Endothelial cell of umbilical vein (primary cell): ENCODE measurements at regions not wholly inside any gene's neighbourhood (a gene's known extent, or its start where the extent isn't known, plus 50 kb on each side); places are given as distances from the start of the nearest gene placed in this dataset.

Source experiments
- BruUV-seq: library from RNA; stranded (reverse); fragments of 400-500 nt; replicated peaks from 2 replicates; lab custom pipeline; 2021; lab: Mats Ljungman, UMichigan
- CTCF ChIA-PET: fragments of 300-600, 350-600 bp; sonication (Branson Sonifier 250); formaldehyde crosslinking; loops from one replicate; lab custom pipeline; 2021; ENCODE audit warnings: antibody characterized with exemption, inconsistent platforms; lab: Charles Lee
- POLR2A ChIA-PET: fragments of 300-600, 350-600 bp; sonication (Branson Sonifier 250); formaldehyde crosslinking; loops from one replicate; lab custom pipeline; 2021; ENCODE audit warnings: antibody characterized with exemption, inconsistent platforms; lab: Charles Lee
- DNase-seq: peaks from one replicate; pipeline ENCODE4 v3.0.0-alpha.2; 2011; ENCODE audit warnings: low read depth, low spot score
- FAIRE-seq: peaks from 2 replicates; lab custom pipeline; 2011; peaks lifted over from hg19 to GRCh38; lab: Jason Lieb, UNC
- H2AFZ ChIP-seq: 2 replicates; pipeline ENCODE4 v1.6.0; 2012; ENCODE audit warnings: low read depth, low read length, control low read depth, inconsistent platforms
- H3K27ac ChIP-seq: 2 replicates; pipeline ENCODE4 v1.5.1; 2011; ENCODE audit warnings: low read depth, mild to moderate bottlenecking, control low read depth, low read length, moderate library complexity; ENCODE audit not compliant: insufficient read depth
- H3K27me3 ChIP-seq, 2 experiments: 2 replicates each; pipeline versions ENCODE4 v1.6.0 to v1.6.1; 2011; ENCODE audit warnings: low read length in 2 of 2, mixed read lengths in 1 of 2; ENCODE audit not compliant: control insufficient read depth in 2 of 2, insufficient read depth in 2 of 2
- H3K36me3 ChIP-seq, 2 experiments: 2 replicates in 1 of 2; 3 replicates in 1 of 2; pipeline ENCODE4 v1.5.1; 2011; ENCODE audit warnings: low read length in 2 of 2, mild to moderate bottlenecking in 1 of 2, moderate library complexity in 1 of 2; ENCODE audit not compliant: control insufficient read depth in 2 of 2, insufficient read depth in 2 of 2; ENCODE audit errors: extremely low read depth in 1 of 2
- H3K4me1 ChIP-seq: 3 replicates; pipeline ENCODE4 v1.5.1; 2011; ENCODE audit warnings: mild to moderate bottlenecking, low read length; ENCODE audit not compliant: control insufficient read depth, insufficient read depth; ENCODE audit errors: extremely low read depth
- H3K4me2 ChIP-seq: 2 replicates; pipeline ENCODE4 v1.6.1; 2011; ENCODE audit warnings: low read length, control low read depth, mixed read lengths; ENCODE audit not compliant: insufficient read depth
- H3K4me3 ChIP-seq, 3 experiments: fragments of 200-600 bp in 1 of 3; sonication (generic), shearing (Covaris generic) in 1 of 3; replicated peaks in 1 of 3; 2 replicates each; pipeline ENCODE4 v1.5.1; 2011 to 2016; ENCODE audit warnings: control low read depth in 3 of 3, low read length in 3 of 3, mild to moderate bottlenecking in 2 of 3, inconsistent platforms in 1 of 3, low read depth in 1 of 3, moderate library complexity in 1 of 3; ENCODE audit not compliant: insufficient read depth in 1 of 3
- H3K79me2 ChIP-seq: 2 replicates; pipeline ENCODE4 v1.6.0; 2012; ENCODE audit warnings: low read length, inconsistent platforms; ENCODE audit not compliant: control insufficient read depth, insufficient read depth
- H3K9ac ChIP-seq: replicated peaks from 2 replicates; pipeline ENCODE3; 2011; ENCODE audit warnings: low read length, control low read depth; ENCODE audit not compliant: insufficient read depth; ENCODE audit errors: extremely low read depth
- H3K9me1 ChIP-seq: replicated peaks from 3 replicates; pipeline ENCODE4 v1.6.0; 2011; ENCODE audit warnings: mild to moderate bottlenecking, low read length; ENCODE audit not compliant: control insufficient read depth, insufficient read depth; ENCODE audit errors: extremely low read depth
- H3K9me3 ChIP-seq: replicated peaks from 2 replicates; pipeline ENCODE4 v1.5.1; 2012; ENCODE audit warnings: low read length, inconsistent platforms; ENCODE audit not compliant: control insufficient read depth, insufficient read depth
- H4K20me1 ChIP-seq: replicated peaks from 2 replicates; pipeline ENCODE3; 2011; ENCODE audit warnings: mild to moderate bottlenecking, low read length; ENCODE audit not compliant: control insufficient read depth, insufficient read depth; ENCODE audit errors: extremely low read depth
- EZH2 ChIP-seq: IDR thresholded peaks from 2 replicates; pipeline ENCODE4 v1.6.1; 2012; ENCODE audit warnings: borderline replicate concordance, low read depth, mild to moderate bottlenecking, moderate library complexity, low read length, inconsistent platforms; ENCODE audit not compliant: severe bottlenecking
- FOS ChIP-seq: IDR thresholded peaks from 2 replicates; pipeline ENCODE4 v1.6.1; 2011; ENCODE audit warnings: mild to moderate bottlenecking, low read length, moderate library complexity, borderline replicate concordance; ENCODE audit not compliant: insufficient read depth
- GATA2 ChIP-seq: IDR thresholded peaks from 2 replicates; pipeline ENCODE4 v1.7.0; 2011; ENCODE audit warnings: low read depth, mild to moderate bottlenecking, moderate library complexity, mixed read lengths, low read length; ENCODE audit not compliant: insufficient read length, insufficient read depth
- JUN ChIP-seq: IDR thresholded peaks from 2 replicates; pipeline ENCODE4 v1.6.1; 2011; ENCODE audit warnings: borderline replicate concordance, low read depth; ENCODE audit not compliant: insufficient read length, insufficient read depth
- MYC ChIP-seq: IDR thresholded peaks from one replicate; pipeline ENCODE4 v1.6.1; 2011; ENCODE audit warnings: mild to moderate bottlenecking, low read depth, low read length
- POLR2A ChIP-seq: IDR thresholded peaks from 2 replicates; pipeline ENCODE4 v1.6.1; 2012; ENCODE audit warnings: low read depth, mild to moderate bottlenecking, control low read depth, low read length
- POLR2AphosphoS5 ChIP-seq: IDR thresholded peaks from 2 replicates; pipeline ENCODE4 v1.6.1; 2012; ENCODE audit warnings: low read depth, mild to moderate bottlenecking, control low read depth, low read length, moderate library complexity; ENCODE audit not compliant: insufficient read depth
- dilution Hi-C: fragments of 300-500 bp; cut with MboI; formaldehyde crosslinking; loops from one replicate; pipeline ENCODE4 v1.15.0; 2019; ENCODE audit warnings: low sequenced_read_pairs; ENCODE audit not compliant: extremely low pct_ligation_motif_present
- intact Hi-C: fragments of 100-400 bp; cut with micrococcal nuclease; formaldehyde crosslinking; loops from one replicate; pipeline ENCODE4 v1.10.0; 2022
- TF ChIP-seq, protein P1 (sequence below), 2 donors: IDR thresholded peaks; 1 replicate in 1 of 2; 2 replicates in 1 of 2; pipeline ENCODE4 v1.5.1; 2011; ENCODE audit warnings: low read length in 2 of 2, mild to moderate bottlenecking in 2 of 2, moderate library complexity in 2 of 2, control low read depth in 1 of 2, inconsistent platforms in 1 of 2, low read depth in 1 of 2; ENCODE audit not compliant: insufficient read depth in 1 of 2; ENCODE audit errors: extremely low read depth in 1 of 2
- TF ChIP-seq, protein P2 (sequence below): IDR thresholded peaks from 2 replicates; pipeline ENCODE4 v1.6.1; 2011; ENCODE audit not compliant: insufficient read depth, insufficient read length

DNA sequence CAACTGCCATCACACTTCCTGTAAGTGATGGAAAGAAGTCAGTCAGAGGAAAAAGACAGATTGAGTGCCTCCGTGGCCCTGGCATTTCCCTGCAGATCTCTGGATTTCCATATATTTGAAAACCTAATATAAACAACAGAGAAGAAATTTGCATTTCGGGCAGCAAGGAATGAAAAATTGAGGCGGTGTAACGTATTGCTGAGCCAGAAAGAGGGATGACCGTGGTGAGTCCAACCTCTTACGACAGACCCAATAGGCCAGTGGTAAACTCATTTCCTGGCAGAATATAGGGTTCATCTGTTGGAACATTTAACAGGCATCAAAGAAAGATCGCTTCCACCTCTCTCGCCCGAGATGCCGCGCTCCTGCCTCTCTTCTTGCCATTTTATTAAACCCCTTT, 336.5 kb downstream of the MIAT start:
- DNase-seq (no peak), FAIRE-seq (no peak)
- no peak overlapping the region for H3K4me2 ChIP-seq
- H3K79me2 ChIP-seq = no peaks in the 10 kb centered on the region
- BruUV-seq = no TSS peak
- H3K4me1 ChIP-seq = no peaks in the 10 kb centered on the region
- dilution Hi-C loops (no loop called here), intact Hi-C loops (no loop called here)
- no peaks in the 10 kb centered on the region for H4K20me1 ChIP-seq
- H3K36me3 ChIP-seq = no peaks in the 10 kb centered on the region
- H3K9me3 ChIP-seq = no peaks in the 10 kb centered on the region
- POLR2A ChIA-PET = no interaction called here
- no peak for TF ChIP-seq GATA2
- no peak for TF ChIP-seq JUN
- TF ChIP-seq, protein P1, sequence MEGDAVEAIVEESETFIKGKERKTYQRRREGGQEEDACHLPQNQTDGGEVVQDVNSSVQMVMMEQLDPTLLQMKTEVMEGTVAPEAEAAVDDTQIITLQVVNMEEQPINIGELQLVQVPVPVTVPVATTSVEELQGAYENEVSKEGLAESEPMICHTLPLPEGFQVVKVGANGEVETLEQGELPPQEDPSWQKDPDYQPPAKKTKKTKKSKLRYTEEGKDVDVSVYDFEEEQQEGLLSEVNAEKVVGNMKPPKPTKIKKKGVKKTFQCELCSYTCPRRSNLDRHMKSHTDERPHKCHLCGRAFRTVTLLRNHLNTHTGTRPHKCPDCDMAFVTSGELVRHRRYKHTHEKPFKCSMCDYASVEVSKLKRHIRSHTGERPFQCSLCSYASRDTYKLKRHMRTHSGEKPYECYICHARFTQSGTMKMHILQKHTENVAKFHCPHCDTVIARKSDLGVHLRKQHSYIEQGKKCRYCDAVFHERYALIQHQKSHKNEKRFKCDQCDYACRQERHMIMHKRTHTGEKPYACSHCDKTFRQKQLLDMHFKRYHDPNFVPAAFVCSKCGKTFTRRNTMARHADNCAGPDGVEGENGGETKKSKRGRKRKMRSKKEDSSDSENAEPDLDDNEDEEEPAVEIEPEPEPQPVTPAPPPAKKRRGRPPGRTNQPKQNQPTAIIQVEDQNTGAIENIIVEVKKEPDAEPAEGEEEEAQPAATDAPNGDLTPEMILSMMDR (IDR thresholded peaks at IDR 0.05; ENCODE audit: extremely low read depth in 1 of 2, insufficient read depth in 1 of 2, low read depth in 1 of 2, low read length in 2 of 2) = no peak
- no peak for TF ChIP-seq MYC
- TF ChIP-seq FOS = no peak
- no peak for TF ChIP-seq POLR2AphosphoS5
- TF ChIP-seq, protein P2, sequence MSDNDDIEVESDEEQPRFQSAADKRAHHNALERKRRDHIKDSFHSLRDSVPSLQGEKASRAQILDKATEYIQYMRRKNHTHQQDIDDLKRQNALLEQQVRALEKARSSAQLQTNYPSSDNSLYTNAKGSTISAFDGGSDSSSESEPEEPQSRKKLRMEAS = no peak
- TF ChIP-seq EZH2 = no peak
- no peak for TF ChIP-seq POLR2A
- no peak overlapping the region for H3K4me3 ChIP-seq
- no peak overlapping the region for H3K9ac ChIP-seq
- H3K27me3 ChIP-seq = peaks cover 3 to 7% of the 10 kb centered on the region in 2 experiments
- CTCF ChIA-PET = no interaction called here
- H2AFZ ChIP-seq = no peak overlapping the region
- H3K27ac ChIP-seq = no peak overlapping the region
- H3K9me1 ChIP-seq = no peaks in the 10 kb centered on the region
